Adrenal gland (tissue), 5 donors: ENCODE measurements at regions not wholly inside any gene's neighbourhood (a gene's known extent, or its start where the extent isn't known, plus 50 kb on each side); places are given as distances from the start of the nearest gene placed in this dataset.

Source experiments
- CTCF ChIP-seq, 6 experiments: fragments of 450-650 bp in 4 of 6; fragments of 200-600 bp in 2 of 6; sonication (generic) in 1 of 6; IDR thresholded peaks; 1 replicate in 5 of 6; 2 replicates in 1 of 6; pipeline versions ENCODE4 v1.5.1 to v1.8.0; 2016 to 2021; ENCODE audit warnings: antibody characterized with exemption in 6 of 6, mild to moderate bottlenecking in 2 of 6, moderate library complexity in 1 of 6
- POLR2A ChIP-seq, 2 donors: fragments of 450-650 bp; IDR thresholded peaks; one replicate each; pipeline ENCODE4 v1.6.1; 2017; ENCODE audit warnings: antibody characterized with exemption in 2 of 2, mild to moderate bottlenecking in 2 of 2, moderate library complexity in 1 of 2
- donor health status: DM: no; HTN: no; CAD: no.

GRCh38 chr12:69117566-69118266 lies 121.7 kb upstream of the CPSF6 start:
- no peak for TF ChIP-seq POLR2A (IDR thresholded peaks at IDR 0.05)
- no peak for TF ChIP-seq CTCF (IDR thresholded peaks at IDR 0.05)
